Skeletal muscle tissue (tissue), 3 donors: ENCODE measurements at regions not wholly inside any gene's neighbourhood (a gene's known extent, or its start where the extent isn't known, plus 50 kb on each side); places are given as distances from the start of the nearest gene placed in this dataset.

Experiments used
- H3K27ac ChIP-seq: one replicate; pipeline ENCODE4 v1.7.0; 2013; ENCODE audit warnings: mild to moderate bottlenecking, low read depth, low read length, inconsistent platforms
- H3K27me3 ChIP-seq, 3 donors: one replicate each; pipeline ENCODE4 v1.7.0; 2013; ENCODE audit warnings: low read length in 3 of 3; ENCODE audit not compliant: control insufficient read depth in 3 of 3, insufficient read depth in 3 of 3
- H3K36me3 ChIP-seq, 3 donors: one replicate each; pipeline ENCODE4 v1.7.0; 2013; ENCODE audit warnings: low read length in 3 of 3; ENCODE audit not compliant: control insufficient read depth in 3 of 3, insufficient read depth in 3 of 3
- H3K4me1 ChIP-seq, 3 donors: one replicate each; pipeline ENCODE4 v1.7.0; 2013; ENCODE audit warnings: low read length in 3 of 3, mild to moderate bottlenecking in 3 of 3; ENCODE audit not compliant: control insufficient read depth in 3 of 3, insufficient read depth in 3 of 3
- H3K4me3 ChIP-seq, 3 donors: one replicate each; pipeline ENCODE4 v1.7.0; 2013; ENCODE audit warnings: low read length in 3 of 3
- H3K9ac ChIP-seq, 3 donors: one replicate each; pipeline ENCODE4 v1.7.0; 2013; ENCODE audit warnings: low read length in 3 of 3, mild to moderate bottlenecking in 3 of 3, moderate library complexity in 2 of 3, low read depth in 1 of 3
- H3K9me3 ChIP-seq, 3 donors: one replicate each; pipeline ENCODE4 v1.7.0; 2013; ENCODE audit warnings: low read length in 3 of 3; ENCODE audit not compliant: control insufficient read depth in 3 of 3
- donor health status: Osteomylitis.

DNA sequence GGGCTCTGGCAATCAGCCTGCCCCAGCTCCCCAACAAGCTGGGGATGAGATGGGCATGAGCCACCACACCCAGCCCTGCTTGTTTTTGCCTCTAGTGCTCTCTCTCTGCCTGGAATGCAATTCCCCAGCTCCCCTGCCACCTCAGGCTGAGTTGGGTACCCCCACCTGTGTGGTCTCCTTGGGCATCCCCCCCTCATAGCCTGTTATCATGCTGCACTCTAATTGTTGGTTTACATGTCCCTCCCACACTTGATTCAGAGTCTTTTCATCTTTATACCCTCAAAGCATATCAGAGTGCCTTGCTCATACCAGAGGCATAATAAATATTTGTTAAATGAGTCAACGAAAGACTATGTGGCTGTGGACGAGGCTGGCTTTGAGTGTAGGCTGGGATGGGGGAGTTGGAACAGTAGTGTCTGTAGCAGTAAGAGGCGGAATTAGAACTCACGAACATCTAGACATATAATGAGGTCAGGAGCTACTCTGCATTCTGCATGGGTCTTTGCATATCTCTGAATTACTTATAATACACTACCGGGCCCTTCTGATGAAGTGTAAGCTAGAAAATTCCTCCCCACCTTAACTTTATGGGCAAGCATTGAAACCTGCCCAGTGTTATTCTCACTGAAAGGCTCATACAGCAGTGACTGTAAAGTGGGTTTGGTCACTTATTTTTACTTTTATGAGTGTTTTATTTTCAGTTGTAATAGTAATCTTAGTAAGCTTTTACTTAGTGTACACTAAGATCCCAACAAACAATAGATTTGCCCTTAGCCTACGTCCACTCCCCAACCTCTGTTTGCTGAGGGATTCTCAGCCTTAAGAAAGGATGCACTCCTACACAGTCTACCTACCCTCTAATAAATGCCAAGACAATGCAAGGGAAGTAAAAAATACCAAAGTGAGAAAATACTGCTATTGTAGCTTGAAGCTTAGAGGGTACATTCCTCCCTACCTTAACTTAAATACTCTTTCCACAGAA, 58.7 kb downstream of the EDN1 start:
- H3K27ac ChIP-seq: no peak overlapping the region

DNA sequence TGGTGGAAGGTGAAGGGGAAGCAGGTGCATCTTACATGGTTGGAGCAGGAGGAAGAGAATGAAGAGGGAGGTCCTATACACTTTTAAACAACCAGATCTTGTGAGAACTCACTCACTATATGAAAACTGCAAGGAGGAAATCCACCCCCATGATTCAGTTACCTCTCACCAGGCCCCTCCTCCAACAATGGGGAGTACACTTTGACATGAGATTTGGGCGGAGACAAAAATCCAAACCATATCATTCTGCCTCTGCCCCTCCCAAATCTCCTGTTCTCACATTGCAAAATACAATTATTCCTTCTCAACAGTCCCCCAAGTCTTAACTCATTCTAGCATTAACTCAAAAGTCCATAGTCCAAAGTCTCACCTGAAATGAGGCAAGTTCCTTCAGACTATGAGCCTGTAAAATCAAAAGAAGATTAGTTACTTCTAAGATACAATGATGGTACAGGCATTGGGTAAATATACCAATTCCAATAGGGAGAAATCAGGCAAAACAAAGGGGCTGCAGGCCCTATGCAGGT, 60.5 kb downstream of the EDN1 start:
- H3K36me3 ChIP-seq: no peaks in the 10 kb centered on the region
- H3K27me3 ChIP-seq: peaks cover 0 to 3% (median 0%) of the 10 kb centered on the region in 3 donors
- H3K9me3 ChIP-seq: peaks cover 0 to 4% (median 0%) of the 10 kb centered on the region in 3 donors
- H3K27ac ChIP-seq: no peak overlapping the region
- no peaks in the 10 kb centered on the region for H3K4me1 ChIP-seq
- no peak overlapping the region for H3K4me3 ChIP-seq
- no peak overlapping the region for H3K9ac ChIP-seq

More for the DNA sequence above, 58.7 kb downstream of the EDN1 start:
- Histone ChIP-seq H3K9ac (no peak overlapping the region), H3K9me3 (peaks cover 0 to 4% (median 0%) of the 10 kb centered on the region in 3 donors), H3K27me3 (peaks cover 0 to 6% (median 0%) of the 10 kb centered on the region in 3 donors), H3K4me3 (no peak overlapping the region), H3K36me3 (no peaks in the 10 kb centered on the region), H3K4me1 (no peaks in the 10 kb centered on the region)

DNA sequence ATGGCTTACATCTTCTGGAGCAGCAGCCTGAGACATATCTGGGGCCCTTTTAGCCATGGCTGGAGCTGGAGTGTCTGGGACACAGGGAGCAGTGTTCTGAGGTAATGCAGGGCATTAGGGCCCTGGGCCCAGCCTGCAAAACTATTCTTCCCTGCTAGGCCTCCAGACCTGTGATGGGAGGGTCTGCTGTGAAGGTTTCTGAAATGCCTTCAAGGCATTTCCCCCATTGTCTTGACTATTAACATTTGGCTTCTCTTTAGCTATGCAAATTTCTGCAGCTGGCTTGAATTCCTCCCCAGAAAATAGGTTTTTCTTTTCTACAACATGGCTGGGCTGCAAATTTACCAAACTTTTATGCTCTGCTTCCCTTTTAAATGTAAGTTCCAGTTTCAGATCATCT, 61.5 kb downstream of the EDN1 start:
- H3K27ac ChIP-seq: no peak overlapping the region
- peaks cover 0 to 4% (median 0%) of the 10 kb centered on the region in 3 donors for H3K9me3 ChIP-seq
- H3K36me3 ChIP-seq: no peaks in the 10 kb centered on the region
- H3K27me3 ChIP-seq: peaks cover 0 to 3% (median 0%) of the 10 kb centered on the region in 3 donors
- no peak overlapping the region for H3K9ac ChIP-seq
- no peaks in the 10 kb centered on the region for H3K4me1 ChIP-seq
- no peak overlapping the region for H3K4me3 ChIP-seq

DNA sequence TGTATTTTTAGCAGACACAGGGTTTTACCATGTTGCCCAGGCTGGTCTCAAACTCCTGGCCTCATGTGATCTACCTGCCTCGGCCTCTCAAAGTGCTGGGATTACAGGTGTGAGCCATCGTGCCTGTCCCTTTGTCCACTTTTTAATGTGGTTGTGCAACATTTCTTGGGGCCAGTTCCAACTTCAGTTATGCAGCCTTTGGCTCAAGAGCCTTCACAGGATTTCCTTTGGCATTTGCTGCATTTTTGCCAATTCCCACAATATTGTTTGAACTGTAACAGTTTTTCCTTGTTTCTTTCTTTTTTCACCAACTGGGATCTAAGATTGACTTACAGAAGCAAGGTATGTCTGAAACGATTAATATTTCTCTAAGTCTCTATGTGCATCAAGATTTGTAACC, 63.6 kb downstream of the EDN1 start:
- Histone ChIP-seq H3K4me3 (no peak overlapping the region), H3K4me1 (no peaks in the 10 kb centered on the region)

DNA sequence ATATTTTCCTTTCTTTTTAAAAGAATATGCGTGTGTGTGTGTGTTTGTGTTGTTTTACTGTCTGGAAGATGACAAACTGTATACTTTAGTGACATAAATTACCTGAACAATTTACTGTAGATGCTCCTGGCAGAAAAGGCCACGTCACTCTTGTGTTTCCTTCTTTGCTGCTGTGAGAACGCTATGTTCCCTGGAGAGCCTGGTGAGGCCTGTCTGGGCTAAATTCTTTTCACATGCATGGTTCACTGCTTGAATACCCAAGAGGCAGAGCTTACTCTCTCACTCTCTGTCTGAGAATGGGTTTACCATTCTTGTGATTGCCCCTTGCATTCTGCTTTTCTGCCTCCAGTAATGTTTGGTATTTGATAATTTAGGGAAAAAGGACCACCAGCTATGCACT, 64.3 kb downstream of the EDN1 start:
- Histone ChIP-seq H3K4me1 (no peaks in the 10 kb centered on the region), H3K27me3 (no peaks in the 10 kb centered on the region), H3K36me3 (no peaks in the 10 kb centered on the region), H3K9me3 (peaks cover 0 to 4% (median 0%) of the 10 kb centered on the region in 3 donors), H3K9ac (no peak overlapping the region), H3K4me3 (no peak overlapping the region), H3K27ac (no peak overlapping the region)

More for the DNA sequence above, 63.6 kb downstream of the EDN1 start:
- Histone ChIP-seq H3K36me3 (no peaks in the 10 kb centered on the region), H3K27ac (no peak overlapping the region), H3K9me3 (peaks cover 0 to 4% (median 0%) of the 10 kb centered on the region in 3 donors), H3K9ac (no peak overlapping the region), H3K27me3 (no peaks in the 10 kb centered on the region)

DNA sequence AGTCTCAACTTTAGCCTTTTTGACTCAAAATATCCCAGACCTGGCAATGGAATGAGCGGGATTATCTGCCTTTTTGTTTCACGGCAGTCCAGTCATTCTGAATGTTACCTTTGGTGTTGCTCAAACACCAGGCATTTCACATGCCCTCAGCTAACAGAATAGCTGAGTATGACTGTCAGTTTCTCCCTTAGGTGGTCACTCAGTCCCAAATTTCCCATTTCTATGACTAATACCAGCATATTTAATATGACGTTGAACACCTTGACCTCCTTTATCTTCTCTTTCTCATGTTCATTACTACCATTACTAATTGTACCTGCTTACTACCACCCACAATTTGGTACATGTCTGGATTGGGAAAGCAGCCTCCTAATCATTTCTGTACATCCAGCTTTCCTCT, 65.2 kb downstream of the EDN1 start:
- no peak overlapping the region for H3K4me3 ChIP-seq

DNA sequence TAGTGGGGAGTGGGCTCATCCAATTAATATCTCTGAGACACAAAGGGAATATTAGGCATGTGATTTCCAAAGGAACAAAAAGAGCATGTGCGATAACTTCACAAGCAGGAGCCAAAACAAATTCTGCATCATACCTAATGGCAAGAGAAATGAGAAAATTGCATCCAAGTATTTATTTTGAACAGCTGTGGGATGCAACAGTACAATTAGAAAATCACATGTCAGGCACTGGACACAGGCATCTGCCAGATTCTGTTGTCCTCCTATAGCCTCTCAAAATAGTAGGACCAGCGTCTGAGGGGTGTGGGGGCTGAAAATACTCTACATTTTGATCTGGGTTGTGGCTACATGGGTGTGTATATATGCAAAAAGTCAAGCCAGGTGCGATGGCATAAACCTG, 66.3 kb downstream of the EDN1 start:
- Histone ChIP-seq H3K27ac (no peak overlapping the region), H3K4me1 (no peaks in the 10 kb centered on the region), H3K27me3 (no peaks in the 10 kb centered on the region), H3K4me3 (no peak overlapping the region), H3K36me3 (no peaks in the 10 kb centered on the region), H3K9ac (no peak overlapping the region), H3K9me3 (peaks cover 0 to 4% (median 2%) of the 10 kb centered on the region in 3 donors)

More for the DNA sequence above, 65.2 kb downstream of the EDN1 start:
- Histone ChIP-seq H3K9me3 (peaks cover 0 to 4% (median 0%) of the 10 kb centered on the region in 3 donors), H3K27ac (no peak overlapping the region), H3K9ac (no peak overlapping the region), H3K27me3 (no peaks in the 10 kb centered on the region), H3K36me3 (no peaks in the 10 kb centered on the region), H3K4me1 (no peaks in the 10 kb centered on the region)

DNA sequence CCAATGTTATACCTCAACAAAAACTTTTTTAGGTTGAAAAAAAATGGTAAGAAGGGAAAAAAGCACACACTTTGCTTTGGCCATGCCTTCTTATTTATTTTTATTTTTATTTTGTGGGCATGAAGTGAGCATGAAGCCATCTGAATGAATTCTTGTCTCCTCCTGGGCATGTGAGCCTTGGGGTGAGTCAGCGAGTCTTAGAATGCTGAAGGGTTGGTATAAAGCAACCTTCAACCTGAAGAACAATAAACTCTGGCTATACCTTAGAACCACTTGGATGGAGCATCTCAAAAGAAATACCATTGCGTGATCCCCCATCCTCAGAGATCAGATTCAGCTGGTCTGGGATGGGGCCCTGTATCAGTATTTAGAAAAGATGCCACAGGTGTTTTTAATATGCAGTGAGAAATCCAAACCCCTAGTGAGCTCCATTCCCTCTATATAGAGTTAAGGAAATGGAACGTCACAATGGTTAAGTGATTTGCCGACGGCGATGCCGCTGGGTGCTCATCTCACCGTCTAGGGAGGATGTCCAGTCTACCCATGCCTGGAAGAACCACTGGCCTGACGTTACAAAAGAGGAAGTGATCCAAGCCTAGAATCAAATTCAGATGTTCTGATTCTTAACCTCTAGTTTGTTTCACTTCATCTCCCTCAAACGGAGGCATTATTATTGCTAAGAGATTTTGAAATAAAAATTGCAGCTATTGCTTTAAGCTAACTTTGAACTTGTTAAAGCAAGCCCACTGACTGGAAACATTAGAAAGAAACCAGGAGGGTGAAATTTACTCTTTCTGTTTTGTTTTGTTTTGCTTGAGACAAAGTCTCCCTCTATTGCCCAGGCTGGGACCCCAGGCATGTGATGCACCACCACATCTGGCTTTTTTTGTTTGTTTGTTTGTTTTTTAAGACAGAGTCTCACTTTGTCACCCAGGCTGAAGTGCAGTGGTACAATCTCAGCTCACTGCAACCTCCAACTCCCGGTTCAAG, 67.1 kb downstream of the EDN1 start:
- no peak overlapping the region for H3K27ac ChIP-seq
- no peak overlapping the region for H3K4me3 ChIP-seq
- peaks cover 0 to 2% (median under 1%) of the 10 kb centered on the region in 3 donors for H3K9me3 ChIP-seq
- H3K4me1 ChIP-seq: no peaks in the 10 kb centered on the region
- no peaks in the 10 kb centered on the region for H3K36me3 ChIP-seq
- no peak overlapping the region for H3K9ac ChIP-seq
- H3K27me3 ChIP-seq: no peaks in the 10 kb centered on the region

DNA sequence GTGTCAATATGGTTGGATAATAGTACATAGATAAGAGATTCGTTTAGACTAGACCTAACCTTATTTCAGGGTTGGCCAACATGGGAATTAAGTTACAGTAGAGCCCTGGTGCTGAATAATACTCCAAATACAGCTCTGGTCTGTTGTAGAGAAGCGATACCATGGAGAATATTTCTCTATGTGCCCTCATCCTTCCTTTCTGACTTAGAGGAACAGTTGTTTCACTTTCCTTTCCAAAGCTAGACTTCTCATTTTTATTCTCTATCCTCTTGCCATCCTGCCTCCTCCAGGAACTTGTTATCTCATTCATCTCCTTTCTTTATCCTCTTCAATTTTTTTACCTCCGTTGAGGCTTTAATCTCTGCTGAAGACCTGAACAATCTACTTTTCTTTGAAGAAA, 68.9 kb downstream of the EDN1 start:
- H3K4me1 ChIP-seq: no peaks in the 10 kb centered on the region
- H3K4me3 ChIP-seq: no peak overlapping the region
- H3K9me3 ChIP-seq: peaks cover 0 to 2% (median 0%) of the 10 kb centered on the region in 3 donors
- no peak overlapping the region for H3K9ac ChIP-seq
- no peak overlapping the region for H3K27ac ChIP-seq
- no peaks in the 10 kb centered on the region for H3K27me3 ChIP-seq
- H3K36me3 ChIP-seq: no peaks in the 10 kb centered on the region
